Chondrocyte (in vitro differentiated cells): ENCODE measurements at regions not wholly inside any gene's neighbourhood (a gene's known extent, or its start where the extent isn't known, plus 50 kb on each side); places are given as distances from the start of the nearest gene placed in this dataset.

Source experiments
- DNase-seq: peaks from one replicate; pipeline ENCODE4 v3.0.0; 2021; ENCODE audit warnings: mixed read lengths, low spot score
- H3K27ac Mint-ChIP-seq: one replicate; pipeline ENCODE4 v1.8.0; 2021; ENCODE audit warnings: mild to moderate bottlenecking, moderate library complexity, mixed read lengths; ENCODE audit not compliant: unreplicated experiment
- H3K27me3 Mint-ChIP-seq: 2 replicates; pipeline ENCODE4 v1.8.0; 2021; ENCODE audit warnings: low read depth, mixed read lengths
- H3K36me3 Mint-ChIP-seq: 2 replicates; pipeline ENCODE4 v1.8.0; 2021; ENCODE audit warnings: low read depth, mixed read lengths
- H3K4me1 Mint-ChIP-seq: 2 replicates; pipeline ENCODE4 v1.8.0; 2021; ENCODE audit warnings: low read depth, mild to moderate bottlenecking, mixed read lengths
- H3K4me3 Mint-ChIP-seq: one replicate; pipeline ENCODE4 v1.8.0; 2021; ENCODE audit warnings: mild to moderate bottlenecking, moderate library complexity, mixed read lengths; ENCODE audit not compliant: unreplicated experiment
- H3K9me3 Mint-ChIP-seq: 2 replicates; pipeline ENCODE4 v1.8.0; 2021; ENCODE audit warnings: low read depth, mixed read lengths
- TF ChIP-seq, protein P1 (sequence below): fragments of 200-600 bp; sonication (generic); IDR thresholded peaks from 2 replicates; pipeline ENCODE4 v1.5.0; 2021; ENCODE audit warnings: antibody characterized with exemption, mild to moderate bottlenecking, moderate library complexity

DNA sequence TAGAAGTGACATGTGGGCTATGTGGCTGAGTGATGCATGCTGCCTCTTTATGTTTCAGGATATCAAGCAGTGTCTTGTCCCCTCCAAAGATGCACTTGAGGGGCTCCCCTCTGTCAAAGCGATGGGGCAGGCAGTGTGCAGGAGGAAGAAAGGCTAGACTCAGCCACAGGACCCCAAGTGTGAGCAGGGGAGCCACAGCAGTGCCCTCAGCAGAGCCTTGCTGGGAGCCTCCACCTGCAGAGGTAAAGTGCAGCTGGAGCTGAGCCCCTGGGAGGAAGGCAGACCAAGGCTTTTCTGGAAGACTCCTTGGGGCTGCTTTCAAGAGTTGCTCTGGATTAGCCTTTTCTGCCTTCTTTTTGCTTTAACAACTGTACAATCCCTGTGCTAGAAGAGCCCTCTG is 247.3 kb downstream of the DLEU7 start:
- TF ChIP-seq, protein P1, sequence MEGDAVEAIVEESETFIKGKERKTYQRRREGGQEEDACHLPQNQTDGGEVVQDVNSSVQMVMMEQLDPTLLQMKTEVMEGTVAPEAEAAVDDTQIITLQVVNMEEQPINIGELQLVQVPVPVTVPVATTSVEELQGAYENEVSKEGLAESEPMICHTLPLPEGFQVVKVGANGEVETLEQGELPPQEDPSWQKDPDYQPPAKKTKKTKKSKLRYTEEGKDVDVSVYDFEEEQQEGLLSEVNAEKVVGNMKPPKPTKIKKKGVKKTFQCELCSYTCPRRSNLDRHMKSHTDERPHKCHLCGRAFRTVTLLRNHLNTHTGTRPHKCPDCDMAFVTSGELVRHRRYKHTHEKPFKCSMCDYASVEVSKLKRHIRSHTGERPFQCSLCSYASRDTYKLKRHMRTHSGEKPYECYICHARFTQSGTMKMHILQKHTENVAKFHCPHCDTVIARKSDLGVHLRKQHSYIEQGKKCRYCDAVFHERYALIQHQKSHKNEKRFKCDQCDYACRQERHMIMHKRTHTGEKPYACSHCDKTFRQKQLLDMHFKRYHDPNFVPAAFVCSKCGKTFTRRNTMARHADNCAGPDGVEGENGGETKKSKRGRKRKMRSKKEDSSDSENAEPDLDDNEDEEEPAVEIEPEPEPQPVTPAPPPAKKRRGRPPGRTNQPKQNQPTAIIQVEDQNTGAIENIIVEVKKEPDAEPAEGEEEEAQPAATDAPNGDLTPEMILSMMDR = no peak
- Mint-ChIP-seq H3K27me3 (no peaks in the 10 kb centered on the region), H3K4me1 (peaks cover 19% of the 10 kb centered on the region), H3K36me3 (no peaks in the 10 kb centered on the region), H3K4me3 (no peak overlapping the region), H3K27ac (no peak overlapping the region), H3K9me3 (no peaks in the 10 kb centered on the region)
- DNase-seq = no peak

- H3K9me3 Mint-ChIP-seq = no peaks in the 10 kb centered on the region
- peaks cover 19% of the 10 kb centered on the region for H3K4me1 Mint-ChIP-seq
- H3K4me3 Mint-ChIP-seq = no peak overlapping the region
- TF ChIP-seq, protein P1 = no peak
- no peaks in the 10 kb centered on the region for H3K36me3 Mint-ChIP-seq
- no peaks in the 10 kb centered on the region for H3K27me3 Mint-ChIP-seq
- H3K27ac Mint-ChIP-seq = no peak overlapping the region
- DNase-seq = no peak
Measured at GRCh38 chr13:50596776-50597203, 246.7 kb downstream of the DLEU7 start.

GRCh38 chr13:50598338-50598737 is 245.2 kb downstream of the DLEU7 start:
- TF ChIP-seq, protein P1 = no peak
- Mint-ChIP-seq H3K4me3 (no peak overlapping the region), H3K9me3 (no peaks in the 10 kb centered on the region), H3K27ac (no peak overlapping the region), H3K36me3 (no peaks in the 10 kb centered on the region), H3K4me1 (peaks cover 11% of the 10 kb centered on the region), H3K27me3 (no peaks in the 10 kb centered on the region)
- no peak for DNase-seq

DNA sequence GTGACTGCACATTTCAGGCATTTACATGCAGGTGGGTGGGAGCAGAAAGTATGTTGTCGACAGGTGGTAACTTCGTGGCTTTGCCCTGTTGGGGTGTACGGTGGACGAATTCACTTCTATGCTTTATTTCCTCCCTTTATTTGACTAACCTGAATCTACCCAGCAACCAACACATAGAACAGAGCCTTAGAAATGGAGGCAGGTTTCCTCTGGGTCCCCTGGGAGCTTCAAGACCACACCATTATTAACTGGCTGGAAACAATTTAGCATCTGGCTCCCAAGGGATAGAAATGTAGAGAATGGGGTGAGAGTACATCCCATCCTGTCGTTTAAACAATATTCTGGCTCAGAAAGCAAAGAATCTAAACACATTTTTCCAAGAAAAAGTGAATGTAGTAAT is 244.4 kb downstream of the DLEU7 start:
- Mint-ChIP-seq H3K36me3 (no peaks in the 10 kb centered on the region), H3K9me3 (no peaks in the 10 kb centered on the region), H3K4me3 (no peak overlapping the region), H3K27ac (no peak overlapping the region), H3K4me1 (peaks cover 9% of the 10 kb centered on the region), H3K27me3 (no peaks in the 10 kb centered on the region)
- no peak for DNase-seq
- TF ChIP-seq, protein P1 = no peak

GRCh38 chr13:50599927-50600326 is 243.6 kb downstream of the DLEU7 start:
- H3K27ac Mint-ChIP-seq = no peak overlapping the region
- no peak overlapping the region for H3K4me3 Mint-ChIP-seq
- no peaks in the 10 kb centered on the region for H3K36me3 Mint-ChIP-seq
- H3K9me3 Mint-ChIP-seq = no peaks in the 10 kb centered on the region
- TF ChIP-seq, protein P1 = no peak
- no peak for DNase-seq
- H3K4me1 Mint-ChIP-seq = peaks cover 5% of the 10 kb centered on the region
- no peaks in the 10 kb centered on the region for H3K27me3 Mint-ChIP-seq
